ENCODE measurements at regions not wholly inside any gene's neighbourhood (a gene's known extent, or its start where the extent isn't known, plus 50 kb on each side); places are given as distances from the start of the nearest gene placed in this dataset.

DNA sequence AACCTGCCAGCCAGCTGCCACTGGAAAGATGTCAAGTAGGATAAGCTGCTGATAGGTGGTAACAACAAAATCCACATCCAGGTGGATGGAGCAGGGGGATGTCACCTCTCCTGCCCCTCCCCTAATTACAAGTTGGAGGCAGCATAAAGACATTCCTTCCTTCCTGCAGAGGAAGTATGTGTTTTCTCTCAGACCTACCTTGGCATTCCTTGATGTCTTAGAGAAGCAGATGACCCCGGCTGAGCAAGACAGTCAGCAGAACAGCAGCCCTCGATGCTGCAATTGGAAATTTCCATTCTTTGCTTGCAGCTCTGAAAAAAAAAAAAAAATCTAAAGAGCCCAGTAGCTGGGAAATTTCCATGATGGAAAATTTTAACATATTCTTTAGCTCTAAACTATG is 137.5 kb upstream of the MKLN1 start:
- intact Hi-C loops (cut with micrococcal nuclease), result no loop called here

DNA sequence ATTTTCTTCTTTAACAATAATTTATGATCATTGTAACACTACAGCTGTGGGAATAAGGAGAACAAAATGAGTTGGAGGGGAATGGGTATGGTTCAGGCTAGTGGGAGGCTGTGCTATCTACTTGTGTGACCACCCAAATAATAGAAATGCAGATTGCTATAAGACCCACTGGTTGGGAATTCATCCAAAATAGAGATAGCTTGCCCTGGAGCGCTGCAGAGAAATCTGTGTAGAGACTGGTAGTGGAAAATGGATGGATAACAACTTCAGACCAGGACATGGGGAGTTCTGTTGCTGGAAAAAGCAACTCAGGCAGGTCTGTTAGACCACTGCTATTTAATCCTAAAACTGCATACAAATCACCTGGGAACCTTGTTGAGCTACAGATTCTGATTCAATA is 137.1 kb upstream of the MKLN1 start:
- intact Hi-C loops (cut with micrococcal nuclease), result no loop called here

DNA sequence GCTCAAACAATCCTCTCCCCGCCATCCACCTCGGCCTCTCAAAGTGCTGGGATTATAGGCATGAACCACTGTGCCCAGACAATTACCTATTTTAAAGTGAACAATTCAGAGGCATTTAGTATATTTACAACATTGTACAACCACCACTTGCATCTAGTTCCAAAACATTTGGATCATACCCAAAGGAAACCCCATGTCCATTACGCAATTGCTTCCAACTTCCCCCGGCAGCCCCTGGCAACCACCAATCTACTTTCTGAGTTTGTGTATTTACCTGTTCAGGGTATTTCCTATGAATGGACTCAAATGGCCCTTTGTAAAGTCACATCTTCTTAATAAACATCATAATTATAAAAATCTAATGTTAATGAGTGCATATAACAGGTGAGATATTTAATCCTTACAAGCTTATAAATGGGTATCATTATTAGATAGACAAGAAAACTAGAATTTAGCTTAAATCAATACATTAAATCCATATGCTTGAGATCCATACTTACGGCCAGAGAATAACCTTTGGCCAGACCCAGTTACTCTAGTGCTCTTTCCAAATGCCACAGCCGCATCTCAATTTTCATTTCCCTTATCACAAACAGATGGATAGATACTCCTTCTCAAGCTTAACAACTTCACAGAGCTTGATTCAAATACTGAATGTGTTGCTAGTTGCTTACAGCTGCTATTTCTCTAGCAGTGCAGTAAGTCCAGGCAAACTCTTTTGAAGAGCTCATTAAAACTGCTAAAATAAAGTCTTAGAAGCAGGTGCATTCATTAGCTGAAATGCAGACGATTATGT is 133.4 kb upstream of the MKLN1 start:
- intact Hi-C loops (cut with micrococcal nuclease), result no loop called here

DNA sequence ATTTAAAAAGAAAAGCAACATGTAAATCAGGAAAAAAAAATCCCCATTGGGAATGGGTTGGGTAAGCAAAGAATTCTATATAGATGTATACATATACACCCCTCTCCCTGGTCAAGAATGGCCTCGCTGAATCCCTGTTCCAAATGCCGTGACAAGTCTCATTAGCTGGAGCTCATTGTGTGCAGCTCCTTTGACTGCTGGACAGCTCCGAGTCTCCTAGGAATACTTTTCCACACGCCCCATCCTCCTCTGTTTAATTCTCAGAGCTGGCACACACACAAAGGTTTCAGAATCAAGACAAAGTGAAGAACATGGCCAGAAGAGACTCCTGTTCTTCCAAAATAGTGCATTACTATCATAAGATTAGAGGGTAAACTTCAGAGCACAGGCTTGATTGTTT is 130.9 kb upstream of the MKLN1 start:
- intact Hi-C loops (cut with micrococcal nuclease), result no loop called here

DNA sequence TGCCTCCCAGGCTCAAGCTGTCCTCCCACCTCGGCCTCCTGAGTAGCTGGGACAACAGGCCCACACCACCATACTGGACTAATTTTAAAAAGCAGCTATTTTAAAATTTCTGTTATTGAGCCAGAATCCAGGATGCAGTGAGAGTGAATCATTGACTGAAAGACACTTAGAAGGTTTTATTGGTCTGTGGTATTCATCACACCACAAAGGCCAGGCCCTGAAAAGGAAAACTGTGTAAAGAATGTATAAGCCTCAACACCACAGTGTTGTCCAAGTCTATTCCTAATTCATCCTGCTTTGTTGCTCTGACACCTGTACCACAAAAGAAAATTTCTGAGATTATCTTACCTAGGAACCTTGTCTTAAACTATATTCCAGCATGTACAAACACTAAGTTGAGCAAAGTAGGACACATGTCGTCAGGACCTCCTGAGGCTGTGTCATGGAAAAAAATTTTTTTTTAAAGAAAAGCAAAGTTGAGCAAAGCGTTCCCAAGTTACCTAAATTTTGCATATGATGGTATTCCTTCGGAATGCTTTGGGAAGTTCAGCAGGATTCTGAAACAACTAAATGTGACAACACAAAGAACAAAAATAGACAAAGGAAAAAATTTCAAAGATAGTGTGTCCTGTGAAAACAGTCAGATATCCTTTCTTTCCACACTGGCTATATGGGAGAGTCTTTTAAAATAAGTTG is 129.6 kb upstream of the MKLN1 start:
- intact Hi-C loops (cut with micrococcal nuclease), result no loop called here

DNA sequence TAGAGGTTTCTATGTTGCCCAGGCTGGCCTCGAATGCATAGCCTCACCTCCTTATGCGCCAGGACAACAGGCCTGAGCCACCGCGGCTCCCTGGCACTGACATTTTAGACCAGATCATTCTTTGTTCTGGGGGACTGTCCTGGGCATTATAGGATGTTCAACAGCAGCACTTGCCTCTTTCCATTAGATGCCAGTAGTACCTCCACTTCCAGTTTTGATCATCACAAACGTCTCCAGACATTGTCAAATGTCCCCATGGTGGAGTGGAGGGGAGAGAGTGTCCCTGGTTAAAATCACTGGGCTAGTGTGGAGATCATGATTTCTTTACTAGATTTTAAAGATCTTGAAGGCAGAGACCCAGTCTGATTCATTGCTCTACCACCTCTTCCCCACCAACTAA is 125.2 kb upstream of the MKLN1 start:
- intact Hi-C loops (cut with micrococcal nuclease), result no loop called here

DNA sequence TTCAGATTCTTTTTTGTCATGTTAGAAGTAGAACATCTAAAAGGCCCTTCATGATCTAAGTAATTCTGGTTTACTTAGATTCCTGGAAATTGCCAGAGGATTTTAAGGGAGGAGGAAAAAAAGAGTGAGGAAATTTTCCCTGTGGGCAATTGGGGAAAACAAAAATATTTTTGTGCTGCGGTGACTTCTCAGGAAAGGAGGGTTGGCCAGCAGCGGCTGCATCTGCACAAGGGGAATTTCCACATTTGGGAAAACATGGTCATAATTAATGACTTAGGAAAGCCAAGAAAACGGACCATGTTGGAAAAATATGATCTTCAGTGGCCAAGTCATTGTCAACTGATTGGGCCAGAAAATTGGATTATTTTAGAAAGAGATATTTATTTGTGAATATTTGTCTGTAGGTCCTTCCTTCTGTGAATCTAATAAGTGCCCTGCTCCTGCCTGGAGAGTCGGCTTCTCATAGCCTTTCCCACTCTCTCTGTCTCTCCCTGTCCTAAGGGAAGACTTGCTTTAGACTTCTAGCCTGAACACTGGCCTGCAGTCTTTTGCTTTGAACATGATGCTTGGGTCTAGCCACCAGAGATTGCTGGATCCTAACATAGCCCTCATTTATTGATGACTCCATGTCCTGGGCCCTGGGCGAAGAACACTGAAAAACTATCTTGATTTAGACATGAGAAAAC is 124.2 kb upstream of the MKLN1 start:
- intact Hi-C loops (cut with micrococcal nuclease), result no loop called here

DNA sequence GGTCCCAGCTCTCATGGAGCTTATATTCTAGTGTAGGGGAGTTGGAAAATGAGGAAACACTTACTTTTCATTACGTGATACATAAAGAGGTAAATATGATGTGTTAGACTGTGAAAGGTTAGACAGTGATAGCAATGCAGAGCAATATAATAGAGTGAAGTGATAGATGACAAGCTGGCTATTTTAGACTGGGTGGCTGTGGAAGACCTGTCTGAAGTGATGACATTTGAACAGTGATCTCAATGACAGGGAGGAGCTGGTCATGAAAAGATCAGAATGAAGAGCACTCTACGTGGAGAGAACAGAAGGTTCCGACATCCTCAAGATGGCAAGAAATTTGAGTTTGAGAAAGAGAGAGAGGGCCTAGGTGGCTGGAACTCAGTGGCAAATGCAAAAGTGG is 118.9 kb upstream of the MKLN1 start:
- intact Hi-C loops (cut with micrococcal nuclease), result no loop called here

DNA sequence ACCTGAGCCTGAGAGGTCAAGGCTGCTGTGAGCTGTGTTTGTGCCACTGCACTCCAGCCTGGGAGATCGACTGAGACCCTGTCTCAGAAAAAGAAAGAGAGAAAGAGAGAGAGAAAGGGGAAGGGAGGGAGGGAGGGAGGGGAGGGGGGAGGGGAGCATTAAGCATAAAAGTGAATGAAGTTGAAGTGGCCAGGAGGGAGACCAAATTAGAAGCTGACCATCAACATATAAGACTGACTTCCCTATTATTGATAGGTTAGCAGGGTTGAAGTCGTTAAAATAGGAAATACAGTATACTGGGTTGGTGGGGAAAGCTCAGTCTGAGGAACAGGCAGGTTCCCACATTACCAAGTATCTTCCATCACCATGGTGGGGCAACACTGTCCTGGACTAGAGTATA is 117.1 kb upstream of the MKLN1 start:
- intact Hi-C loops (cut with micrococcal nuclease), result no loop called here

DNA sequence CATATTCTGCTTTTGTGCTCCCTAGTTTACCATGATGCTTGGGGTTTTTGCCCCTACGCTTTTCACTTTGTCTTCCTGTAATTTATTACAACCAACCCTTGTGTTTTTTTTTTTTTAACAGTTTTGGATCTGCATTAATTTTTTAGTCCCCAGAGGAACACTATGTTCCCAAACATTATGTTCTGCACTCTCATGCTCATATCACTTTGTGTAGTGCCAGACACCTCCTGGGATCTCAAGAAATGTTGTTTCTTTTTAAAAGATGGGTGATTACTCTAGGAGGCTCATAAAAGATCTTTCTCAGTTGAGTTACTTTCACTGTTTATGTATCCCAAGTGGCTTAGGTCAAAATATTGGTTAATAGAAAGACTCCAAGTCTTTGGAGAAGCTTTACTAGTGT is 116.2 kb upstream of the MKLN1 start:
- intact Hi-C loops (cut with micrococcal nuclease), result no loop called here

DNA sequence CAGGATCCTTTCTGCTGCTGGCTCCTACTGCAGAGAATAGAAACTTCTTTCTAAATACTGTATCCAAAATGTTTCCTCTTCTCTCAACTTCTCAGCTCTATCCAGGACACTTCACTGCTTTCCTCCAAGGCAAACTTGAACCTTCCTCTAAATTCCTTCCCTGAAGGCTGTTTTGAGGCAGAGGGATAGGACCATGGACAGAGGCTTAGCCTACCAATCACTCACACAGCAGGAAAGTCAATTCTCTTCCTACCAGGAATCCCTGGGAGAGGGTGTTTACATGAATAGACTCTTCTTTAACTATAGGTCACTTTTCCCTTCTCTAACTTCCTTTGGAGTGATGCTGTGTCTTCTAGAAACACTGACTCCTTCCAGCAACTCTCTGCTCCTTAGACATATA is 115.6 kb upstream of the MKLN1 start:
- intact Hi-C loops (cut with micrococcal nuclease), result no loop called here

DNA sequence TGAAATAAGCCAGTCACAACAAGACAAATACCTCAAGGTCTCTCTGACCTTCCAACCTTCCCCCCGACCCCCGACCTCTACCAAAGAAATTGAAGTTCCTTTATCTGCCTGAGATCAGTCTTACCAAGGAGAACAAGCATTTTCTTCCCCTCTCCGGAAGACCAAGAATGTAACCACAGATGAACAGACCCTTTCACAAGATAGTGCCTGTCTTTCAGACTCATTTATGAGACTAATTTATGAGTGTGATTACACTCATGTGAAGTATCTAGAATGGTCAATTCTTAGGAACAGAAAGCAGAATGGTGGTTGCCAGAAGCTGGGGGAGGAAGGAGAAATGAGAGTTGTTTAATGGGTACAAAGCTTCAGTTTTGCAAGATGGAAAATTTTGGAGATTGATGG is 108.9 kb upstream of the MKLN1 start:
- intact Hi-C loops (cut with micrococcal nuclease), result no loop called here

DNA sequence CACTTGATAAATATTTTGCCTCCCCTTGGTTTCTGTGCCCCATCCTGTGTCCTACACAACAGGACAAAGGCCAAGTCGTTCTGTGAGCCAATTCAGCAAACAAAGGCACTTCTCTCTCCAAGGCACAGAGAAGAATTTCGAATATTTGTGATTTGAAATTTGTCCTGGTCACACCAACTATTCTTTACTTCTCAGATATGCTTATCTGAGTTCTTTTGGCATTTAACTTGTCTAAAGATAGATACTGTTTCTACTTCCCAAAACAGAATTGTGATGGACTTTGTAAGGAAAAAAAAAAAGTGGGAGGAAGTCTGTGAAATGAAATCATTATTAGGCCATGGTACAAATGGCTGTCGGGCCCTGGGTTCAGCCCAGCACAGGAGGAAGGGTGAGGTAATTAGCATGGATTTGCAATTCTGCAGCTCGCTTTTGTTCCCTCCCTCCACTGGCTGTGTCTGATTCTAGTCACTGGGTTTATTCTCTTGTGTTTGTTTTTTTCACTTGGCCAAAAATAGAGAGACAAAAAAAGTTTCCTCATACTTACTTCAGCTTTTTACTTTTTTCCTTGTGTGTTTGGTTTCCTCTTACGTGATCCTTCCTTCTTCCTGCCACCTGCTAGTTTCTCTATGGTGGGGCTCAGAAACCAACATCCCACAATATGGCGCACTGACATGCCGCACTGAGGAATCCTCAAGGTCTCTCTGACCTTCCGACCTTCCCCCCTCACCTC is 108.2 kb upstream of the MKLN1 start:
- intact Hi-C loops (cut with micrococcal nuclease), result no loop called here

DNA sequence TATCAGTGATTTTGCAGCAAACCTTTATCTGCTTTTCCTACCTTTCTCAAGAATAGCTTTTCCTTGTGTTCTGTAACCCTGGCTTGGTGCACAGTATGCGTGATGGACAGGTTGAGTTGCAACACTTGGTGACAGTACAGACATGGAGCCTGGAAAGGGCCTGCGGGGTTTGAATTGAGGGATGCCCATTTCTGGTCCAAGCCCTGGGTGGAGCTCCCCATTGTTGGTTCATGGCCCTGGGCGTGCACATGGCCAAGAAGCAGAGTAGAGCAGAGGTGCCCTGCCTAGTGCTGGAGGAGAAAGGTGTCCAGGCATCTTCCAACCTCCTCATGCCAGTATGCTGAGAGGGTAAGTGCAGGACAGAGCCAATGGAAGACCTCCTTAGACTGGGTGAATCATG is 106.6 kb upstream of the MKLN1 start:
- intact Hi-C loops (cut with micrococcal nuclease), result no loop called here

DNA sequence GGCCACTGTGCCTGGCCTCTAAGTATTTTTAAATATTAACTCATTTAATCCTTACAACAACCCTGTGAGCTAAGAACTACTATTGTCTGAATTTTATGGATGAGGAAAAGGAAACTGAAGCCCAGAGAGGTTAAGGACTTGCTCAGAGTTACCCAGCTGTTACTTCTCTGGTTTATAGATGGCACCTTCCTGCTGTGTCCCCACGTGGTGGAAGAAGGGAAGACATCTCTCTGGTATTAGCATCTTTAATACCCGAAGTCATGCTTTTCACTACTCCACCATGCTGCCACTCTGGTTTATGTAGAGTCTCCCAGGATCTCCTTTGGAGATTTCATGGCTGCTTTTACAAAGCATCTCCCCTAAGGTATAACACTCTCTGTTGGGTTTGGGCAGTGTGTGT is 105.5 kb upstream of the MKLN1 start:
- intact Hi-C loops (cut with micrococcal nuclease), result no loop called here

DNA sequence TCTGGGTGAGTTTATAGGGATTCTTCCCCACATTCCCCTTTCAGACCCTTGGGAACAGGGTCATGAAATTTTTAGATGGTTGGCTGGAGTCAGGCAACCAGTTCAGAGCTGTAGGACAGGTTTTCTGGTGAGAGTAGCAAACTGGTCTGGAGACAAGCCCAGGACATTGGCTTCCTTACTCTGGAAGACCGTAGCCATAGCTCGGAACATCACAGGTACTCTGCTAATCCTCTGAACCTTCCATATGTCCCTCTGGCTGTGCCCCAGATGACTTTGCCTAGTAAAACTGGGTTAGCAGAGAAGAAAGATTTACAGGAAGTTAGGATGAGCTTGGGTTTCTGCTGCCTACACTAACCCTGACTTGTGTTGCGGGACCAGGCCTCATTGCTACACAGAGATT is 104.5 kb upstream of the MKLN1 start:
- intact Hi-C loops (cut with micrococcal nuclease), result no loop called here

DNA sequence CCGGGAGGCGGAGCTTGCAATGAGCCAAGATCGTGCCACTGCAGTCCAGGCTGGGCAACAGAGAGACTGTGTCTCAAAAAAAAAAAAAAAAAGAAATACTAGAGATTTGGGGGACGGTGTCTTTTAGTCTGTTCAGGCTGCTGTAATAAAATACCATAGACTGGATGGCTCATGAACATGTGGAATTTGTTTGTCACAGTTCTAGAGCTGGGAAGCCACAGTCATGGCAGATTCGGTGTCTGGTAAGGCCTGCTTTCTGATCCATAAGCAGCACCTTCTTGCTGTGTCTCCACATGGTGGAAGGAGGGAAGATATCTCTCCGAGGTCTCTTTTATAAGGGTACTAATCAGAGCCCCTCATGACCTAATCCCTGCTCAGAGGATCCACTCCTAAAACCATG is 102.7 kb upstream of the MKLN1 start:
- intact Hi-C loops (cut with micrococcal nuclease), result no loop called here

DNA sequence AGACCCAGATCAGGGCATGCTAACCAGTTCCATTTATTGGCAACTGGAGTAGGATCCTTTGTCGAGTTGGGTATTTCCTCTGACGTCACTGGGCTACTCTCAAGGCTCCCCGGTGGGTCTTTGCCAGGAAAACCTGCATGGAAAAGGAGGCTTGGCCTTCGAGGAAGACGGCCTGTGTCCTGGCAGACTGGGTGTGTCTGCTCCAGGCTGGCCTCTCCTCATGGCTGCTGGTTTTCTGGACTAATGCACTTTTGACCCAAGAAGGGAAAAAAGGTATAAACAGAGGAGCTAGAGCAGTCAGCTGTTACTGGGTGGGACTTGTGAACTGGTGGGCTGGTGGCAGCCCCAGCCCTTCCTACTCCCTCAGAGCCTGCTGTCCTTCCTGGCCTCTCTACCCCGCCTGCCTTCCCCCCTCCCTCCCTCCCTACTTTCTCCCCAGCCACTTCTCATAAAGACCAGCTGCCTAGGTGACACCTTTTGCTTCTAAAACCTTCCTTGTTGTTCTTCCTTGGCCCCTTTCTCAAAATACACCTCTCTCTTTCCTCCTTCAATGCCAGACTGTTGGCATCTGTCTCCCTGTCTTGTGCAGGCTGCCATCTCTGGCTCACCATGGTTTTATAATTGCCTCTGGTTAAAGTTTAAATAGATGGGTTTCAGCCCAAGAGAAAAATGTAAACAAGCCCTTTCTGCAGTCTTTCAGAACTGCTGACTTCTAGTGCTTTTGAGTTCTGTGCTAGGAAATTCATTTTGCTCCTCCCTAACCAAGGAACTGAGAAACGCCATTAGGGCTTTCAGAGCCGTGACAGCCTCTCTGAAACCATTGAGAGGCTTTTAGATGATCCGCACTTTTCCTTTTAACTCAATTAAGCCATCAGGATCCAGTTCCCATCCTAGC is 101.8 kb upstream of the MKLN1 start:
- intact Hi-C loops (cut with micrococcal nuclease), result no loop called here

DNA sequence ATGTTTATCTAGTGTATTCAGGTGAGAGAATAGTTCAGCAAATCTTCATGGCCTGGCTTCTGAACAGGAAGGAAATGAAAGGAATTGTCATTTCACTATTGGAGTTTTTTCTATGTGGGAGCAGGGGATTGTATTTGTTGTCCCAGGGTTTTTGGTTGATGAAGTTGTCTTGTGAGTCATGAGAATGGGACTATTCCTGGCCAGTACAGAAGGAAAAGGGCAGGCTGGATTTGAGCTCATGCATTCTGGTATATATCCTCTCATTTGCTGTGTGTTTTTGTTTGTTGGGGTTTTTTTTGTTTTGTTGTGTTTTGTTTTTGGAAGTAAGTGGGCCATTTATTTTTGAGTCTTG is 101.2 kb upstream of the MKLN1 start:
- intact Hi-C loops (cut with micrococcal nuclease), result no loop called here

DNA sequence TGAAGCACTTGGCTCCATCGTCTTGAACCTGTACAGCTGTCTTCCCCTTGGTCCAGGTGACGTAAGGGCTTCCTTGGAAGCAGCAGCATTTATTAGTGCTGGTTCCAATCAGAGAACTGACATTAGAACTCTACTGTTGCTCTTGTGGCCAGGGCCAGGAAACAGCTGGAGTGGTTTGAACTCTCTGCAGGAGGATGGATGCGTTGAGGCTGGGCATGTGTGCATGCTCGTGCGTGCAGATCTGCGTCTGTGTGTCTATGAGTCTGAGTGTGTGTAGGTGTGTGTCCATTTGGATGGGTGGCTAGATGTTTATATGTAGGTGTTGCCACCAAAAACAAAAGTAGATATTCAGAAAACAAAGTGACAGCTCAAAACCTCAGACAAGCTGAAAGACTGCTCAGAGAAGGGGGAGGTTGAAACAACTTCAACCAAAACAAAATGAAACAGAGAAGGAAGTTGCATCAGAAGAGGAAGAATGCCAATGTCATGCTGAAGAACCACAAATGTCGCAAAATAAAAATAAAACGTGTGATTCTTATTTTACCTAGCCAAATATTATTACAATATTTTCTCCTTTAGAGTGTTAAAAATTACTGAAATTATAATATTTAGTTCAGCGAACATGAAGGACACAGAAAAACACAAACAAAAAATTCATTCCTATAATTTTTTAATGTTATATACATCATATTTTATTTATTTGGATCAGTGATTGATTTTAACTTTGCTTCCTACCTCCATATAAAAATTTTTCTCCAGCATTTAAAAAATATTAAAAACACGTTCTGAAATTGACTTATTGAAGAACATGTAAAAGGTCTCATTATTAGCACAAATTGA is 96.1 kb upstream of the MKLN1 start:
- intact Hi-C loops (cut with micrococcal nuclease), result loop anchor here (1.0 to 10.0 kb wide), 9 partner anchors 43 to 1277 kb away; partner anchors contain the start of genes MKLN1 and UBE2H
